ENCODE measurements at regions not wholly inside any gene's neighbourhood (a gene's known extent, or its start where the extent isn't known, plus 50 kb on each side); places are given as distances from the start of the nearest gene placed in this dataset.

DNA sequence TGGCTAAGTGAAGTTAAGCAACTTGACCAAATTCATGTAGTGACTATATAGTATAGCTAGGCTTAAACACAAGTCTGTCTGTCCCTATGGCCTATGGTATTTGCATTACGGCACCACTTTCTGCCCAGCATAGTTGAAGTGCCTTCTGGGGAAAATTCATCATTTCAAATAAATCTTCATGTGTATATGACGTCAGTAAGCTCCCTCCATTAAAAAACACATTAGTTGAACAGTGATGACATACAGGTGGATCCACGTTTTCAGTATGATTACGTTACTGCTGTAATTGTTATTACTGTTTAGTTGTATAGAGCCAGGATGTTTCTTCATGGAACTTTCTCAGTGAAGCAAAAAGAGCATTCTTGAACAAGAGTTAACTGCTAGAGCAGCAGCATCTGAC is 96.2 kb downstream of the TENT5A start:
- no peaks in the 10 kb centered on the region for H4K20me1 ChIP-seq (ENCODE audit: insufficient read depth, poor library complexity, severe bottlenecking)
- 86% methylated on average over 4 of the region's 4 CpGs for WGBS (ENCODE audit: low lambda C conversion rate, missing lambda C conversion rate)
- DNase-seq (ENCODE audit: low spot score): no peak
- no peak for TF ChIP-seq CTCF (IDR thresholded peaks at IDR 0.05; ENCODE audit: poor library complexity)
- no peak for TF ChIP-seq EZH2 (IDR thresholded peaks at IDR 0.05; ENCODE audit: borderline replicate concordance)
- no peak for TF ChIP-seq EZH2phosphoT487 (IDR thresholded peaks at IDR 0.05; ENCODE audit: low read depth, severe bottlenecking, unreplicated experiment)
- no peaks in the 10 kb centered on the region for H3K27me3 ChIP-seq
- no peaks in the 10 kb centered on the region for H3K4me1 ChIP-seq (ENCODE audit: insufficient read depth)
- H3K27ac ChIP-seq: no peak overlapping the region
- H2AFZ ChIP-seq: no peak overlapping the region
- H3K9me2 ChIP-seq (replicated peaks; ENCODE audit: insufficient read depth): no peaks in the 10 kb centered on the region
- no peak overlapping the region for H3K4me2 ChIP-seq
- no peaks in the 10 kb centered on the region for H3K79me2 ChIP-seq
- no peaks in the 10 kb centered on the region for H3K36me3 ChIP-seq (replicated peaks; ENCODE audit: insufficient read depth, low read depth)
- no peaks in the 10 kb centered on the region for H3K9me3 ChIP-seq (ENCODE audit: low read depth)
- no peak overlapping the region for H3K4me3 ChIP-seq

DNA sequence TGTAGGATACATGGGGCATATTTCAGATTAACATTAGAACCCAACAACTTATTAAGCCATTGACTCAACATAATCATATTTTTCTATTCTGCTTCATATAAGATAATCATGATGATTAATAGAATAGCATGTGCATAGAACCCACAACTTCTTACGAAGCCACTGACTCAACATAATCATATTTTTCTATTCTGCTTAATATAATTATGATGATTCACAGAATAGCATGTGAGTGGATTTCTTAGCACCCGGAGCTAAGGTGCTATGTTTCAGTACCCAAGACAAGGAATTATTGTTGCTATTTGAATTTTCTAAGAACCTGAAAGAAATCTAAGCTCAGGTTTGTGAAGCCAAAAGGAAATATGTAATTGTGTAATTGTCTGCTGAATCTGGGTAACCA is 96.8 kb downstream of the TENT5A start:
- no peak for TF ChIP-seq CTCF (IDR thresholded peaks at IDR 0.05; ENCODE audit: poor library complexity)
- TF ChIP-seq EZH2phosphoT487 (IDR thresholded peaks at IDR 0.05; ENCODE audit: low read depth, severe bottlenecking, unreplicated experiment): no peak
- TF ChIP-seq EZH2 (IDR thresholded peaks at IDR 0.05; ENCODE audit: borderline replicate concordance): no peak
- Histone ChIP-seq H3K4me1 (ENCODE audit: insufficient read depth) (no peaks in the 10 kb centered on the region), H3K9me3 (ENCODE audit: low read depth) (no peaks in the 10 kb centered on the region), H3K36me3 (replicated peaks; ENCODE audit: insufficient read depth, low read depth) (no peaks in the 10 kb centered on the region), H3K27ac (no peak overlapping the region), H2AFZ (no peak overlapping the region), H4K20me1 (ENCODE audit: insufficient read depth, poor library complexity, severe bottlenecking) (no peaks in the 10 kb centered on the region), H3K79me2 (no peaks in the 10 kb centered on the region), H3K4me2 (no peak overlapping the region), H3K4me3 (no peak overlapping the region), H3K9me2 (replicated peaks; ENCODE audit: insufficient read depth) (no peaks in the 10 kb centered on the region), H3K27me3 (no peaks in the 10 kb centered on the region)
- 94% methylated on average over 2 of the region's 2 CpGs for WGBS (ENCODE audit: low lambda C conversion rate, missing lambda C conversion rate)
- DNase-seq (ENCODE audit: low spot score): no peak

GRCh38 chr6:81648502-81648901 is 104.0 kb downstream of the TENT5A start:
- H3K36me3 ChIP-seq (replicated peaks; ENCODE audit: insufficient read depth, low read depth): no peaks in the 10 kb centered on the region
- 98% methylated on average over 2 of the region's 2 CpGs for WGBS (ENCODE audit: low lambda C conversion rate, missing lambda C conversion rate)
- TF ChIP-seq EZH2 (IDR thresholded peaks at IDR 0.05; ENCODE audit: borderline replicate concordance) (no peak), EZH2phosphoT487 (IDR thresholded peaks at IDR 0.05; ENCODE audit: low read depth, severe bottlenecking, unreplicated experiment) (no peak), CTCF (IDR thresholded peaks at IDR 0.05; ENCODE audit: poor library complexity) (no peak)

DNA sequence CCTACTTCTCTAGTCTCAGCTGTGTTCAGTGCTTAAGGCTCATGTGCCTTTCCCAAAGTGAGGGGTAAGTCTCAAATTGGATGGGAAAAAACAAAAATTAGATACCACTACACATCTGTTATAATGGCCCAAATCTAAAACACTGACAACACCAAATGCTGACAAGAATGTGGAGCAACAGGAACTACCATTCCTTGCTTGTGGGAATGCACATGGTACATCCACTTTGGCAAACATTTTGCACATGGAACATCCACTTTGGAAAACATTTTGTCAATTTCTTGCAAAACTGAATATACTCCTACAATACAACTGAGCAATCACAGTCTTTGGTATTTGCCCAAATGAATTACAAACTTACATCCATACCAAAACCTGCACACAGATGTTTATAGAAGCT is 109.3 kb downstream of the TENT5A start:
- TF ChIP-seq CTCF (IDR thresholded peaks at IDR 0.05; ENCODE audit: poor library complexity) (no peak), EZH2 (IDR thresholded peaks at IDR 0.05; ENCODE audit: borderline replicate concordance) (no peak), EZH2phosphoT487 (IDR thresholded peaks at IDR 0.05; ENCODE audit: low read depth, severe bottlenecking, unreplicated experiment) (no peak)
- no peaks in the 10 kb centered on the region for H3K4me1 ChIP-seq (ENCODE audit: insufficient read depth)

More at GRCh38 chr6:81648502-81648901, 104.0 kb downstream of the TENT5A start:
- H4K20me1 ChIP-seq (ENCODE audit: insufficient read depth, poor library complexity, severe bottlenecking): no peaks in the 10 kb centered on the region
- no peak overlapping the region for H3K4me2 ChIP-seq
- H3K9me2 ChIP-seq (replicated peaks; ENCODE audit: insufficient read depth): no peaks in the 10 kb centered on the region
- H2AFZ ChIP-seq: no peak overlapping the region
- no peak overlapping the region for H3K4me3 ChIP-seq
- H3K79me2 ChIP-seq: no peaks in the 10 kb centered on the region
- no peak overlapping the region for H3K27ac ChIP-seq
- DNase-seq (ENCODE audit: low spot score): no peak
- H3K27me3 ChIP-seq: no peaks in the 10 kb centered on the region
- no peaks in the 10 kb centered on the region for H3K9me3 ChIP-seq (ENCODE audit: low read depth)
- no peaks in the 10 kb centered on the region for H3K4me1 ChIP-seq (ENCODE audit: insufficient read depth)

More for the DNA sequence above, 109.3 kb downstream of the TENT5A start:
- no peaks in the 10 kb centered on the region for H3K79me2 ChIP-seq
- H2AFZ ChIP-seq: no peak overlapping the region
- no peaks in the 10 kb centered on the region for H3K9me3 ChIP-seq (ENCODE audit: low read depth)
- no peaks in the 10 kb centered on the region for H3K27me3 ChIP-seq
- no peak overlapping the region for H3K27ac ChIP-seq
- no peak overlapping the region for H3K4me3 ChIP-seq
- no peak overlapping the region for H3K4me2 ChIP-seq
- H3K36me3 ChIP-seq (replicated peaks; ENCODE audit: insufficient read depth, low read depth): no peaks in the 10 kb centered on the region
- H4K20me1 ChIP-seq (ENCODE audit: insufficient read depth, poor library complexity, severe bottlenecking): no peaks in the 10 kb centered on the region
- no peaks in the 10 kb centered on the region for H3K9me2 ChIP-seq (replicated peaks; ENCODE audit: insufficient read depth)
- DNase-seq (ENCODE audit: low spot score): no peak

Measured in hepatocyte (in vitro differentiated cells).